ENCODE measurements at regions not wholly inside any gene's neighbourhood (a gene's known extent, or its start where the extent isn't known, plus 50 kb on each side); places are given as distances from the start of the nearest gene placed in this dataset.

GRCh38 chr7:93756890-93757289 is 133.7 kb downstream of the TFPI2 start:
- CTCF ChIA-PET, result no interaction called here
- POLR2A ChIA-PET, result no interaction called here
- Mint-ChIP-seq H3K27me3 (no peaks in the 10 kb centered on the region), H3K4me1 (ENCODE audit: low read depth) (no peaks in the 10 kb centered on the region), H3K27ac (no peak overlapping the region), H3K9me3 (peaks cover 1% of the 10 kb centered on the region), H3K36me3 (ENCODE audit: low read depth) (no peaks in the 10 kb centered on the region), H3K4me3 (no peak overlapping the region)
- ATAC-seq (no peak), DNase-seq (no peak)
- intact Hi-C loops (cut with micrococcal nuclease), result no loop called here
- no peak for TF ChIP-seq CTCF (IDR thresholded peaks at IDR 0.05)

GRCh38 chr7:93751421-93751820 is 139.1 kb downstream of the TFPI2 start:
- ChIA-PET CTCF (interaction anchor here (1.4 kb wide), 1 partner anchor 644 kb away, joined by 3 read pairs; no protein-coding TSS in a partner anchor), POLR2A (no interaction called here)
- no peaks in the 10 kb centered on the region for H3K9me3 Mint-ChIP-seq
- DNase-seq (no peak), ATAC-seq (no peak)
- no peaks in the 10 kb centered on the region for H3K4me1 Mint-ChIP-seq (ENCODE audit: low read depth)
- no peak overlapping the region for H3K27ac Mint-ChIP-seq
- H3K4me3 Mint-ChIP-seq, result no peak overlapping the region
- no peak for TF ChIP-seq CTCF (IDR thresholded peaks at IDR 0.05)
- intact Hi-C loops (cut with micrococcal nuclease), result no loop called here
- no peaks in the 10 kb centered on the region for H3K27me3 Mint-ChIP-seq
- H3K36me3 Mint-ChIP-seq (ENCODE audit: low read depth), result no peaks in the 10 kb centered on the region

- Mint-ChIP-seq H3K36me3 (ENCODE audit: low read depth) (no peaks in the 10 kb centered on the region), H3K4me3 (no peak overlapping the region), H3K4me1 (ENCODE audit: low read depth) (no peaks in the 10 kb centered on the region), H3K9me3 (no peaks in the 10 kb centered on the region), H3K27ac (no peak overlapping the region), H3K27me3 (no peaks in the 10 kb centered on the region)
- DNase-seq, result no peak
- no peak for TF ChIP-seq CTCF (IDR thresholded peaks at IDR 0.05)
- ChIA-PET POLR2A (no interaction called here), CTCF (interaction anchor here (1.4 kb wide), 1 partner anchor 645 kb away, joined by 3 read pairs; no protein-coding TSS in a partner anchor)
- intact Hi-C loops (cut with micrococcal nuclease), result no loop called here
- ATAC-seq, result no peak
Measured at GRCh38 chr7:93750986-93751385, 139.6 kb downstream of the TFPI2 start.

- Mint-ChIP-seq H3K27me3 (no peaks in the 10 kb centered on the region), H3K36me3 (ENCODE audit: low read depth) (no peaks in the 10 kb centered on the region), H3K27ac (no peak overlapping the region), H3K4me3 (no peak overlapping the region), H3K9me3 (no peaks in the 10 kb centered on the region), H3K4me1 (ENCODE audit: low read depth) (no peaks in the 10 kb centered on the region)
- POLR2A ChIA-PET, result no interaction called here
- no peak for ATAC-seq
- CTCF ChIA-PET, result no interaction called here
- no peak for TF ChIP-seq CTCF (IDR thresholded peaks at IDR 0.05)
- intact Hi-C loops (cut with micrococcal nuclease), result no loop called here
- no peak for DNase-seq
Measured at GRCh38 chr7:93747019-93747418, 143.5 kb downstream of the TFPI2 start.

- Mint-ChIP-seq H3K4me1 (ENCODE audit: low read depth) (no peaks in the 10 kb centered on the region), H3K36me3 (ENCODE audit: low read depth) (no peaks in the 10 kb centered on the region), H3K27ac (no peak overlapping the region), H3K9me3 (no peaks in the 10 kb centered on the region), H3K27me3 (no peaks in the 10 kb centered on the region), H3K4me3 (no peak overlapping the region)
- ChIA-PET POLR2A (no interaction called here), CTCF (no interaction called here)
- TF ChIP-seq CTCF (IDR thresholded peaks at IDR 0.05), result no peak
- no peak for ATAC-seq
- no peak for DNase-seq
- intact Hi-C loops (cut with micrococcal nuclease), result no loop called here
Measured at GRCh38 chr7:93739424-93739823, 151.1 kb downstream of the TFPI2 start.
